Immature natural killer cell (primary cell): ENCODE measurements at regions not wholly inside any gene's neighbourhood (a gene's known extent, or its start where the extent isn't known, plus 50 kb on each side); places are given as distances from the start of the nearest gene placed in this dataset.
"Not testable (repeated sequence)": the region's sequence is repeated elsewhere in the genome, so short reads cannot be mapped to it uniquely, and the experiment has no call there.

Source experiments
- DNase-seq, 3 donors: peaks; one replicate each; pipeline ENCODE4 v3.0.0; 2022; ENCODE audit warnings: mixed read lengths in 1 of 3
- H3K27ac Mint-ChIP-seq, 6 donors: one replicate each; pipeline ENCODE4 v1.8.0; 2020; ENCODE audit warnings: mixed read lengths in 6 of 6, mild to moderate bottlenecking in 5 of 6, inconsistent platforms in 4 of 6, moderate library complexity in 3 of 6
- H3K27me3 Mint-ChIP-seq, 3 donors: one replicate each; pipeline ENCODE4 v1.8.0; 2020 to 2021; ENCODE audit warnings: low read depth in 3 of 3, mild to moderate bottlenecking in 3 of 3, mixed read lengths in 3 of 3, moderate library complexity in 3 of 3, inconsistent platforms in 1 of 3
- H3K36me3 Mint-ChIP-seq, 3 donors: one replicate each; pipeline ENCODE4 v1.8.0; 2020; ENCODE audit warnings: mixed read lengths in 3 of 3, inconsistent platforms in 2 of 3, mild to moderate bottlenecking in 2 of 3
- H3K4me1 Mint-ChIP-seq, 2 donors: one replicate each; pipeline ENCODE4 v1.8.0; 2020; ENCODE audit warnings: inconsistent platforms in 2 of 2, mild to moderate bottlenecking in 2 of 2, mixed read lengths in 2 of 2, moderate library complexity in 1 of 2
- H3K4me3 Mint-ChIP-seq, 5 donors: one replicate each; pipeline ENCODE4 v1.8.0; 2020; ENCODE audit warnings: mild to moderate bottlenecking in 5 of 5, mixed read lengths in 5 of 5, inconsistent platforms in 3 of 5, moderate library complexity in 3 of 5
- H3K9me3 Mint-ChIP-seq, 6 donors: one replicate each; pipeline ENCODE4 v1.8.0; 2020; ENCODE audit warnings: mild to moderate bottlenecking in 6 of 6, mixed read lengths in 6 of 6, inconsistent platforms in 4 of 6, moderate library complexity in 3 of 6

DNA sequence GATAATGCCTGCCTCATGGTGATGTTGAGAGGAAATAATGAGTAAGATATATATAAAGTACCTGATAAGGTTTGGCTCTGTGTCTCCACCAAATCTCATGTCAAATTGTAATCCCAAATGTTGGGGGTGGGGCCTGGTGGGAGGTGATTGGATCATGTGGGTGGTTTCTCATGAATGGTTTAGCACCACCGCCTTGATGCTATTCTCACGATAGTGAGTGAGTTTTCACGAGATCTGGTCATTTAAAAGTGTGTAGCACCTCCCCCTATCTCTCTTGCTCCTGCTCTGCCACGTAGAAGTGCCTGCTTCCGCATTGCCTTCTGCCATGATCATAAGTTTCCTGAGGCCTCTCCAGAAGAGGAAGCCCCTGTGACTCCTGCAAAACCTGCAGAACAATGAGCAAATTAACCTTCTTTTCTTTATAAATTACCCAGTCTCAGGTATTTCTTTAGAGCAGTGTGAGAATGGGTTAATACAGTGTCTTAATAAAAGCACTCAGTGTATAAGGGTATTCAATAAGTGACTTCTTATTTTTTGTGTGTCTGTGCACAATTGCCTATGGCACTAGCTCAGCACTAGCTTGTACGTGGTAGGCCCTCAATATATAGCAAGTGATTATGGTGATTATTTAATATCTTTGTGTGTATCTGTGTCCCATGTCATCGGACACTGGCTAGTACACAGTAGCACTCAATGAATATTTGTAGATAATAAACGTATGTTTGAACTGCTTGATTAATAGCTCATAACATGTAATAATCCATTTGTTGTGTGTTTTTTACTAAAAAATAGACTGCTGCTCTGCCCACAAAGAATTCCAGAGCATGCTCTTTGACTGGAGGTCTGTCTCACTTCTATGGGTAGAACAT is 138.1 kb upstream of the LMNTD1 start:
- Mint-ChIP-seq H3K36me3 (no peaks in the 10 kb centered on the region), H3K4me1 (no peaks in the 10 kb centered on the region), H3K27me3 (peaks cover 0 to 2% (median 2%) of the 10 kb centered on the region in 3 donors), H3K27ac (no peak overlapping the region), H3K9me3 (peaks cover 0 to 2% (median 0%) of the 10 kb centered on the region in 6 donors), H3K4me3 (no peak overlapping the region)
- no peak for DNase-seq

DNA sequence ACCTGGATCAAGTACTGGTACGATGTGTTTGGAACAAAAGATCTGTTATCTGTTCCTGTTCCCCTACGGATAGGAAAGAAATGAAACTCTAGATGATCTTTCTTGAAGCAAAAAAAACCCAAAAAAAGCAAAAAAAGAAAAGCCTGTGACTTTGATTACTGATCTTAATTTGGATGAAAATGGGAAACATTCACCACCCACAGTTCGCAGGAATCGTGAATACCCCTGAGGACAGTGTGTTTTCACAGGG is 138.7 kb upstream of the LMNTD1 start:
- Mint-ChIP-seq H3K4me1 (no peaks in the 10 kb centered on the region), H3K36me3 (no peaks in the 10 kb centered on the region), H3K27me3 (peaks cover 0 to 4% (median 2%) of the 10 kb centered on the region in 3 donors), H3K4me3 (no peak overlapping the region), H3K27ac (no peak overlapping the region), H3K9me3 (peaks cover 0 to 4% (median 0%) of the 10 kb centered on the region in 6 donors)
- no peak for DNase-seq

DNA sequence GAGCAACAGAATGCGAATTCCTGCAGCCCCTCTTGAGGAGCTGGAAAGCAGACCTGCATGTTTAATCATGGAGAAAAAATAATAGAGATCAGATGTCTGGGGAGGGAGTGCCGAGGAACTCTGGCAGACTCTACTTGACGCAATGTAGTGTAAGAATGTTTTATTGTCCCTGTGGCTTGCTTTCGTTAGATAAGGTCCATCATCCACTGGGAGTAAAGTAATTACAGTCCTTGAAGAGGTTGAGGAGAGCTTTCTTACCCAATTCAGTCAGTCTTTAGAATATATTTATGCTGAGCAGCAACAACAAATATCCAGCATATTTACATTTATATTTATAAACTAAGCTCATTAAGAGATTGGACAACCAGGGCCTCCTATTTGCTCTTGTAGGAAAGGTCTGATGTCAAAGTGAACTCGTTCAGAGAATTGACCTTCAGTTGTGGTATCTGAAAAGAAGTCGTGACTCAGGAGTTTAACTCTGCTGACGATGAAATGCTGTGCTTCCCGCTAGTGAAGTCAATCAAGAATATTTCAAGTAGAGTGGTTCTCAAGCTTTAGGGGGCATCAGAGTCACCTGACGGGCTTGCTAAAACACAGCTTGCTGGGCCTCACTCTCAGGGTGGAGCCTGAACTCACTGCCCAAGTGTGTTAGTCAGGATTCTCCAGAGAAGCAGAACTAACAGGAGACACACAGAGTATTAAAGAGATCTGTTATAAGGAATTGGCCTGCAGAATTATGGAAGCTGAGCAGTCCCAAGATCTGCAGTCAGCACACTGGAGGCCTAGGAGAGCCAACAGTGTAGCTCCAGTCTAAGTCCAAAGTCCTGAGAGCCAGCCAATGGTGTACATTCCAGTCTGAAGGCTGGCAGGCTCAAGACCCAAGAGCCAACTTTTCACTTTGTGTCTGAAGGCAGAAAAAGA is 139.3 kb upstream of the LMNTD1 start:
- Mint-ChIP-seq H3K9me3 (peaks cover 0 to 4% (median 0%) of the 10 kb centered on the region in 6 donors), H3K27me3 (peaks cover 0 to 3% (median 2%) of the 10 kb centered on the region in 3 donors), H3K27ac (no peak overlapping the region), H3K36me3 (no peaks in the 10 kb centered on the region), H3K4me3 (no peak overlapping the region), H3K4me1 (no peaks in the 10 kb centered on the region)
- DNase-seq = no peak

DNA sequence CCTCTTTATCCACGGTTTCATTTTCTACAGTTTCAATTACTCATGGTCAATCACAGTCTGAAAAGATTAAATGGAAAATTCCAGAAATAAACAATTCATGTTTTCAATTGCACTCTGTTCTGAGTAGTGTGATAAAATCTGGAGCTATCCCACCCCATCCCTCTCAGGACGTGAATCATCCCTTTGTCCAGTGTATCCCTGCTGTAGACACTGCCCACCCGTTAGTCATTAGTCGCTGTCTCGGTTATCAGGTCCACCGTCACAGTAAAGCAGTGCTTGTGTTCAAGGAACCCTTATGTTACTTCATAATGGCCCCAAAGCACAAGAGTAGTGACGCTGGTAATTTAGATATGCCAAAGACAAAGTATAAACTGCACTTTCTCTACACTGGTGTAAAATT is 141.0 kb upstream of the LMNTD1 start:
- H3K4me3 Mint-ChIP-seq = no peak overlapping the region
- no peaks in the 10 kb centered on the region for H3K4me1 Mint-ChIP-seq
- no peak for DNase-seq
- H3K27ac Mint-ChIP-seq = no peak overlapping the region
- peaks cover 0 to 2% (median 2%) of the 10 kb centered on the region in 3 donors for H3K27me3 Mint-ChIP-seq
- no peaks in the 10 kb centered on the region for H3K36me3 Mint-ChIP-seq
- H3K9me3 Mint-ChIP-seq = peaks cover 0 to 4% (median 0%) of the 10 kb centered on the region in 6 donors

DNA sequence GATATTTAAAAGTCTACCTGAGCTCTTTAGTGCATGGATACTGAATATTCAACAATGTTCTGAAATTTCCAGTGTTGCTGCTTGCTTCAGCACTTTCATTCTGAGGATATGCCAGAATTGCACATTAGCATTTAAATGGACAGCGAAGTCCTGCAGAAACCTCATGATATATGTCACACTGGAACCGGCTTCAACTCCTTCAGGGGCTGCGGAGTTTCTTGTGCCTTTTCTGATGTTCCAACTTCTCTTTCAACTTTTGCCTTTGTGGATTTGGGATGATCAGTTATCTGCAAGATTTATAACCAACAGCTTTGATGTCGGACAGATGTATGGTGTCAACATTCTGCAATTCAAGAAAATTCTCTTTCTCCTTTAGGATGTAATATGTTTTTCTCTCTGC is 142.5 kb upstream of the LMNTD1 start:
- Mint-ChIP-seq H3K36me3 (no peaks in the 10 kb centered on the region), H3K27ac (no peak overlapping the region), H3K9me3 (peaks cover 0 to 4% (median 0%) of the 10 kb centered on the region in 6 donors), H3K27me3 (peaks cover 0 to 2% (median under 1%) of the 10 kb centered on the region in 3 donors), H3K4me3 (no peak overlapping the region), H3K4me1 (no peaks in the 10 kb centered on the region)
- no peak for DNase-seq

DNA sequence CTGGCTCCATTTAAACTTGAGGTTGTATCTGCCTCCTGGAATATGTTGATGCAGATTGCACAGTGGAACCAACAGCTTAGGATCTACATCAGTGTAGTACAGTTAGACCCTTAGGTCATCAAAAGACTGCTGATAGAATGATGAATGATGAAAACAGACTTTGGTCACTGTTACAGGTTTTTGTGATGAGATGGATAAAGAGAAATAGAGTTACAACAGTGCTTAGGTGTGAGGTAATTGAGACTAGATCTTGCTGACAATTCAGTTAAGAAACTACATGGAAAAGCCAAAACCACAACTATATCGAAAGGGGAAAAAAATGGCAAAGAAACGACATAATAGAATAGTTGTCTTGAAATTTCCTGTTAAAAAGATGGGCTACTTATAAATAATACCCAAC is 145.7 kb upstream of the LMNTD1 start:
- no peak for DNase-seq
- Mint-ChIP-seq H3K27ac (no peak overlapping the region), H3K27me3 (peaks cover 0 to 2% (median 2%) of the 10 kb centered on the region in 3 donors), H3K36me3 (no peaks in the 10 kb centered on the region), H3K4me3 (no peak overlapping the region), H3K4me1 (no peaks in the 10 kb centered on the region), H3K9me3 (peaks cover 0 to 12% (median 0%) of the 10 kb centered on the region in 6 donors)

DNA sequence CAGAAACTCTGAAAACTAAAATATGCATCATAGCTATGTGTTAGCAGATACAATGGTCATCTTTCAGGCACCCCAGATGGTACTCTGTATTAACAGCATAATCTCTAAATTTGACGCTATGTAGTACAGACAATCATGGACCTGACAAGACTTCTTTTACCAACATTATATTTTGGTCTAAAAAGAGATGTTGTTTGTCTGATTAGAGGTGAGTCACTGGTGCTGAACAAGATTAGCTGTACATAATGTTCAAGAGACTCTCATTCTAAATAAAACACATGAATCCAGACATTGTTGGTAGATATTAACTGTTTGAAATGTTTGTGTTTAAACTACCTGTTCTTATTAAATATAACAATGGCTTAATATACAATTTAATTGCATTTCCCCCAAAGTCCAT is 146.4 kb upstream of the LMNTD1 start:
- Mint-ChIP-seq H3K4me3 (no peak overlapping the region), H3K9me3 (peaks cover 0 to 12% (median 0%) of the 10 kb centered on the region in 6 donors), H3K27ac (no peak overlapping the region), H3K4me1 (no peaks in the 10 kb centered on the region), H3K36me3 (no peaks in the 10 kb centered on the region), H3K27me3 (peaks cover 2 to 4% (median 2%) of the 10 kb centered on the region in 3 donors)
- DNase-seq = no peak

DNA sequence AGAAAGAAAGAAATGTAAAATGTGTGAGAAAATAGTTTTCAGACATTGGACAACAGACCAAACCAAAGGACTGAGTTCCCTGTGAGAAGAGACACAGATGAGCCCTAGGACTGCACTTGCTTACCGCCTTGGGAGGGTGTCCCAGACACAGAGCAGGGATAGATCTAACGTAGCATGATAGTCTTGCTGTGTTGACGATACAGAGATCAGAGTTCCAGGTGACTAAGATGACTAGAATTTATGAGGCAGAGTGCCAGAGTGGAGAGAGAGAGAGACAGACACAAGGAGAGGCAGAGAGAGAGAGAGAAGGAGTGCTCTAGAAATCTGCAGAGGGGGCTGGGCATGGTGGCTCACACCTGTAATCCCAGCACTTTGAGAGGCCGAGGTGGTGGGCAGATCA is 148.2 kb upstream of the LMNTD1 start:
- Mint-ChIP-seq H3K4me3 (no peak overlapping the region), H3K9me3 (peaks cover 0 to 16% (median 0%) of the 10 kb centered on the region in 6 donors), H3K4me1 (peaks cover 0 to 6% of the 10 kb centered on the region in 2 donors), H3K27me3 (peaks cover 2 to 4% (median 2%) of the 10 kb centered on the region in 3 donors), H3K36me3 (no peaks in the 10 kb centered on the region), H3K27ac (no peak overlapping the region)
- DNase-seq = no peak

DNA sequence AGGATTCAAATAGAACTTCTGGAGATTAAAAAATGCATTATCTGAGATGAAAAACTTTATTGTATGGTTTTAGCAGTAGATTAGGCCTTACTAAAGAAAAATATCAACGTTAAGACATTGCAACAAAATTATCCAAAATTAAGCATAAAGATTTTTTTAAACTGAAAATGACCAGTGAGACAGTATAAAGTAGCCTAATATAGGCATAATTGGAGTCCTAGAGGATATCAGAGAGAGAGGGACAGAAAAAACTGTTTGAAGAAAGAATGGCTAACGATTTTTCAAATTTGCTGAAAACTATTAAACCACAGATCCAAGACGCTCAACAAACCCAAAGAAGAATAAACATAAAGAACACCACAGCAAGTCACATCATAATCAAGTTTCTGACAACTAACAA is 149.5 kb upstream of the LMNTD1 start:
- Mint-ChIP-seq H3K36me3 (peaks cover 0 to 4% (median 0%) of the 10 kb centered on the region in 3 donors), H3K9me3 (peaks cover 0 to 14% (median 0%) of the 10 kb centered on the region in 6 donors), H3K27ac (no peak overlapping the region), H3K4me3 (no peak overlapping the region), H3K27me3 (peaks cover 0 to 4% (median 2%) of the 10 kb centered on the region in 3 donors), H3K4me1 (peaks cover 0 to 6% of the 10 kb centered on the region in 2 donors)
- no peak for DNase-seq

DNA sequence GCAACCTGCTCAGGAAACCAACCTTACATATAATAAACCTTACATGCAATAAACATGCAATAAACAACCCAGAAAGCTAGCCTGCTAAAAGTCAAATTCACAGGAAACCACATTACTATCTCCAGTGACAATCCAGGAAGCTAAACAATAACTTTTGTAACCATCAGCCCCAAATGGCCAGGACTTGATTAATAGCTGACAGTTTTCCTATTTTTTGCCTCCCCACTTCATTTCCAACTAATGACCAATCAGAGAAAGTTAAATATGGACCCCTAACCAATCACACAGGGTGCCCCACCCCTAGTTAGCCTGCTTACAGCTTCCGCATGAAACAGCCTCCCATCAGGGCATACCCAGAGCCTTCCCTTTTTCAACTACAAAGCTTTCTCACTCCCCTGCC is 152.2 kb upstream of the LMNTD1 start:
- DNase-seq = no peak
- peaks cover 0 to 6% of the 10 kb centered on the region in 2 donors for H3K4me1 Mint-ChIP-seq
- H3K9me3 Mint-ChIP-seq = peaks cover 0 to 18% (median 0%) of the 10 kb centered on the region in 6 donors
- no peak overlapping the region for H3K4me3 Mint-ChIP-seq
- no peak overlapping the region for H3K27ac Mint-ChIP-seq
- peaks cover 0 to 4% (median 0%) of the 10 kb centered on the region in 3 donors for H3K36me3 Mint-ChIP-seq
- H3K27me3 Mint-ChIP-seq = peaks cover 0 to 4% (median 2%) of the 10 kb centered on the region in 3 donors

DNA sequence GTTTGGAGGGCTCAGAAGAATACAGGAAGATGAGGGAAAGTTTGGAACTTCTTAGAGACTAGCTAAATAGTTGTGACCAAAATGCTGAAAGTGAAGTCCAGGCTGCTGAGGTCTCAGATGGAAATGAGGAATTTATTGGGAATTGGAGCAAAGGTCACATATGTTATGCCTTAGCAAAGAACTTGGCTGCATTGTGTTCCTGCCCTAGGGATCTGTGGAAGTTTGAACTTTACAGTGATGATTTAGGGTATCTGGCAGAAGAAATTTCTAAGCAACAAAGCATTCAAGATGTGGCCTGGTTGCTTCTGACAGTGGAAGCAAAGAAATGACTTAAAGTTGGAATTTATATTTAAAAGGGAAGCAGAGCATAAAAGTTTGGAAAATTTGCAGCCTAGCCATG is 153.6 kb upstream of the LMNTD1 start:
- H3K4me1 Mint-ChIP-seq, H3K27me3 Mint-ChIP-seq: not testable (repeated sequence)

DNA sequence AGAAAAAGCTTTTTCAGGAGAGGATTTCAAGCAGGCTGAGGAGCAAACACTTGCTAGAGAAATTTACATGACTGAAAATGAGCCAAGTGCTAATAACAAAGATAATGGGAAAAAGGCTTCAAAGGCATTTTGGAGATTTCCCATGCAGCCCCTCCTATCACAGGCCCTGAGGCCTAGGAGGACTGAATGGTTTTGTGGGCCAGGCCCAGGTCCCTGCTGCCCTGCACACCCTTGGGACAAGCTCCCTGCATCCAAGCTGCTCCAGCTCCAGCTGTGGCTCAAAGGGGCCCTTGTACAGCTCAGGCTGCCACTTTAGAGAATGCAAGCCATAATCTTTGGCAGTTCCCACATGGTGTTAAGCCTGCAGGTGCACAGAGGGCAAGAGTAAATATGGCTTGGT is 154.0 kb upstream of the LMNTD1 start:
- H3K9me3 Mint-ChIP-seq = peaks cover 0 to 18% (median 0%) of the 10 kb centered on the region in 6 donors
- no peak overlapping the region for H3K4me3 Mint-ChIP-seq
- H3K4me1 Mint-ChIP-seq = peaks cover 0 to 6% of the 10 kb centered on the region in 2 donors

More for the DNA sequence above, 153.6 kb upstream of the LMNTD1 start:
- H3K36me3 Mint-ChIP-seq, H3K4me3 Mint-ChIP-seq, DNase-seq, H3K27ac Mint-ChIP-seq: not testable (repeated sequence)
- H3K9me3 Mint-ChIP-seq = peaks cover 0 to 18% (median 0%) of the 10 kb centered on the region in 6 donors

DNA sequence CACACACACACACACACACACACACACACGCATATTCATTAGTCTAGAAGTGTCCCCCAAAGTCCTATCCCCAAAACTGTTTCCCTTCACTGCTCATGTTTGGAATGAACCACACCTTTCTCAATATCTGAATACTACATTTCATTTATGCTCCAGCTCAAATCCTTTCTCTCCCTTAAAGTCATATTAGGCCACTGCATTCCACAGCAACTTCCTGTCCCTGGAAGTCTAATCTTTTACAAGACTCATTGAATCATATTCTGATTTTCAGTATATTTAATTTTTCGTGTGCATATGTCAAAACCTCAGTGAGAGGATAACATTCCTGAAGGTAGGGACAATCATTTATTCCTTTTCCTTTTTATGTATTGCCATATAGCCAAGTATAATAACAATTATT is 155.6 kb upstream of the LMNTD1 start:
- H3K4me3 Mint-ChIP-seq = no peak overlapping the region
- peaks cover 0 to 4% (median 0%) of the 10 kb centered on the region in 3 donors for H3K36me3 Mint-ChIP-seq
- H3K9me3 Mint-ChIP-seq = peaks cover 0 to 11% (median 0%) of the 10 kb centered on the region in 6 donors
- no peak for DNase-seq
- H3K4me1 Mint-ChIP-seq = peaks cover 0 to 6% of the 10 kb centered on the region in 2 donors
- peaks cover 0 to 3% (median 2%) of the 10 kb centered on the region in 3 donors for H3K27me3 Mint-ChIP-seq
- no peak overlapping the region for H3K27ac Mint-ChIP-seq

More for the DNA sequence above, 154.0 kb upstream of the LMNTD1 start:
- peaks cover 0 to 3% (median 2%) of the 10 kb centered on the region in 3 donors for H3K27me3 Mint-ChIP-seq
- H3K27ac Mint-ChIP-seq = no peak overlapping the region
- H3K36me3 Mint-ChIP-seq = peaks cover 0 to 4% (median 0%) of the 10 kb centered on the region in 3 donors
- DNase-seq = no peak

DNA sequence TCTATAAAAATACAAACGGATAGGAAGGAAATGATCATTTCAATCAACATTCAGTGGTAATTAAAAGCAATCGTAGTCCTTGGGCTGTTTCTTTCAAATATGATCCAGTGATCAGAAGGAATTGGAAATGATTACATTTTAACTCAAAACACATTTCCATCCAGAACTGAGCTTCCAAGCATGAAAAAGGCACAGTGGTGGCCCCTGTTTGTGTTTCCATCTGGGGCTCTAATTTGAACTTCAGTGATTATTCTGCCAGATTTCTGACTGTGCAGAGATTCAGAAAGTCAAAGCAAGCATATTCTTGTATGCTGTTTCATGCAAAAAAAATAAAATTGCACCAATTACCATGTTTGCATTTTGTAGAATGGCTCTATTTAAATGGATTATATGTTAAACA is 157.0 kb upstream of the LMNTD1 start:
- Mint-ChIP-seq H3K4me1 (peaks cover 0 to 3% of the 10 kb centered on the region in 2 donors), H3K27ac (no peak overlapping the region), H3K36me3 (peaks cover 0 to 4% (median 0%) of the 10 kb centered on the region in 3 donors), H3K27me3 (peaks cover 0 to 1% (median 0%) of the 10 kb centered on the region in 3 donors), H3K4me3 (no peak overlapping the region), H3K9me3 (peaks cover 0 to 10% (median 0%) of the 10 kb centered on the region in 6 donors)
- DNase-seq = no peak
